Neural crest cell (in vitro differentiated cells): ENCODE measurements at regions not wholly inside any gene's neighbourhood (a gene's known extent, or its start where the extent isn't known, plus 50 kb on each side); places are given as distances from the start of the nearest gene placed in this dataset.

Source experiments
- DNase-seq: peaks from one replicate; pipeline ENCODE4 v3.0.0; 2021; ENCODE audit warnings: low read depth, mixed read lengths, low spot score
- H3K27ac Mint-ChIP-seq: one replicate; pipeline ENCODE4 v1.8.0; 2021; ENCODE audit warnings: mild to moderate bottlenecking, mixed read lengths; ENCODE audit not compliant: unreplicated experiment
- H3K27me3 Mint-ChIP-seq: 2 replicates; pipeline ENCODE4 v1.8.0; 2021; ENCODE audit warnings: low read depth, mild to moderate bottlenecking, mixed read lengths
- H3K36me3 Mint-ChIP-seq: 2 replicates; pipeline ENCODE4 v1.8.0; 2021; ENCODE audit warnings: low read depth, mild to moderate bottlenecking, mixed read lengths
- H3K4me1 Mint-ChIP-seq: 2 replicates; pipeline ENCODE4 v1.8.0; 2021; ENCODE audit warnings: mixed read lengths
- H3K4me3 Mint-ChIP-seq: one replicate; pipeline ENCODE4 v1.8.0; 2021; ENCODE audit warnings: mild to moderate bottlenecking, mixed read lengths
- H3K9me3 Mint-ChIP-seq: 2 replicates; pipeline ENCODE4 v1.8.0; 2021; ENCODE audit warnings: mixed read lengths
- TF ChIP-seq, protein P1 (sequence below): fragments of 200-600 bp; sonication (generic); conservative IDR thresholded peaks from 2 replicates; pipeline ENCODE4 v1.5.0; 2021; ENCODE audit warnings: antibody characterized with exemption, mild to moderate bottlenecking

DNA sequence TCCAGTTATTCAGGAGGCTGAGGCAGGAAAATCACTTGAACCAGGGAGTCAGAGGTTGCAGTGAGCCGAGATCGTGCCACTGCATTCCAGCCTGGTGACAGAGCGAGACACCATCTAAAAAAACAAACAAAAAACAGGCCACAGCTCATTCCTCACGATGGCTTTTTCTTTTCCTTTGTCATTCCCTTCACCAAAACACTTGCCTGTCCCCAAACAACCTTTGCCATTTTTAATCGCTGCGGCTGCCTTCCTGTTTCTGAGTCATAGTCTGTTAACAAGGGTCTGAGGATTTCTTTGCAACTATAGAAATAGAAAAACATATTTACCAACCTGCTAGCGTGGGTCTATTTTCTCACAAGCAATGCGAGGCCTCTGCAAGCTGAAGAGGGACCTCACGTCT lies 123.0 kb upstream of the FSTL4 start:
- Mint-ChIP-seq H3K9me3 (peaks cover 6% of the 10 kb centered on the region), H3K4me1 (peaks cover 4% of the 10 kb centered on the region), H3K36me3 (no peaks in the 10 kb centered on the region), H3K27me3 (no peaks in the 10 kb centered on the region), H3K4me3 (no peak overlapping the region), H3K27ac (no peak overlapping the region)
- TF ChIP-seq, protein P1, sequence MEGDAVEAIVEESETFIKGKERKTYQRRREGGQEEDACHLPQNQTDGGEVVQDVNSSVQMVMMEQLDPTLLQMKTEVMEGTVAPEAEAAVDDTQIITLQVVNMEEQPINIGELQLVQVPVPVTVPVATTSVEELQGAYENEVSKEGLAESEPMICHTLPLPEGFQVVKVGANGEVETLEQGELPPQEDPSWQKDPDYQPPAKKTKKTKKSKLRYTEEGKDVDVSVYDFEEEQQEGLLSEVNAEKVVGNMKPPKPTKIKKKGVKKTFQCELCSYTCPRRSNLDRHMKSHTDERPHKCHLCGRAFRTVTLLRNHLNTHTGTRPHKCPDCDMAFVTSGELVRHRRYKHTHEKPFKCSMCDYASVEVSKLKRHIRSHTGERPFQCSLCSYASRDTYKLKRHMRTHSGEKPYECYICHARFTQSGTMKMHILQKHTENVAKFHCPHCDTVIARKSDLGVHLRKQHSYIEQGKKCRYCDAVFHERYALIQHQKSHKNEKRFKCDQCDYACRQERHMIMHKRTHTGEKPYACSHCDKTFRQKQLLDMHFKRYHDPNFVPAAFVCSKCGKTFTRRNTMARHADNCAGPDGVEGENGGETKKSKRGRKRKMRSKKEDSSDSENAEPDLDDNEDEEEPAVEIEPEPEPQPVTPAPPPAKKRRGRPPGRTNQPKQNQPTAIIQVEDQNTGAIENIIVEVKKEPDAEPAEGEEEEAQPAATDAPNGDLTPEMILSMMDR, result no peak
- DNase-seq, result no peak

DNA sequence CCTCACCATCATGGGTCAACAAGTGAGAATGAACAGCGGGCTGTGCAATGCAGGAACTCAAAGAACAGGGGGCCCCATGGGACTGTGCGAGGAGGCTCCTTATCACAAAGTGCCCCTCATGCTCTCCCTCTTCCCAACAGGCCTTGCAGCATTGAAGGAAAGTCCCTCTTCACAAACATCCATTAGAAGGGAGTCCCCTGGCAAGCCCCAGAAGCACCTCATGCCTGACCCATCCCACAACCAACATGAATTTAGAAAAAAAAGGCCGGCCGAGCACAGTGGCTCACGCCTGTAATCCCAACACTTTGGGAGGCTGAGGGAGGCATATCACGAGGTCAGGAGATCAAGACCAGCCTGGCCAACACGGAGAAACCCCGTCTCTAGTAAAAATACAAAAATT lies 122.6 kb upstream of the FSTL4 start:
- Mint-ChIP-seq H3K27ac (no peak overlapping the region), H3K36me3 (peaks cover 1% of the 10 kb centered on the region), H3K4me1 (peaks cover 4% of the 10 kb centered on the region), H3K9me3 (peaks cover 6% of the 10 kb centered on the region), H3K4me3 (no peak overlapping the region), H3K27me3 (no peaks in the 10 kb centered on the region)
- DNase-seq, result no peak
- TF ChIP-seq, protein P1, result no peak

GRCh38 chr5:133732536-133732935 lies 120.2 kb upstream of the FSTL4 start:
- DNase-seq, result no peak
- H3K9me3 Mint-ChIP-seq, result peaks cover 9% of the 10 kb centered on the region
- peaks cover 4% of the 10 kb centered on the region for H3K4me1 Mint-ChIP-seq
- H3K36me3 Mint-ChIP-seq, result peaks cover 3% of the 10 kb centered on the region
- TF ChIP-seq, protein P1, result no peak
- H3K27me3 Mint-ChIP-seq, result no peaks in the 10 kb centered on the region
- H3K4me3 Mint-ChIP-seq, result no peak overlapping the region
- H3K27ac Mint-ChIP-seq, result no peak overlapping the region

GRCh38 chr5:133731951-133732350 lies 119.6 kb upstream of the FSTL4 start:
- DNase-seq, result no peak
- TF ChIP-seq, protein P1, result no peak
- H3K27ac Mint-ChIP-seq, result no peak overlapping the region
- H3K4me3 Mint-ChIP-seq, result no peak overlapping the region
- H3K27me3 Mint-ChIP-seq, result no peaks in the 10 kb centered on the region
- H3K4me1 Mint-ChIP-seq, result peaks cover 4% of the 10 kb centered on the region
- H3K9me3 Mint-ChIP-seq, result peaks cover 9% of the 10 kb centered on the region
- peaks cover 3% of the 10 kb centered on the region for H3K36me3 Mint-ChIP-seq

DNA sequence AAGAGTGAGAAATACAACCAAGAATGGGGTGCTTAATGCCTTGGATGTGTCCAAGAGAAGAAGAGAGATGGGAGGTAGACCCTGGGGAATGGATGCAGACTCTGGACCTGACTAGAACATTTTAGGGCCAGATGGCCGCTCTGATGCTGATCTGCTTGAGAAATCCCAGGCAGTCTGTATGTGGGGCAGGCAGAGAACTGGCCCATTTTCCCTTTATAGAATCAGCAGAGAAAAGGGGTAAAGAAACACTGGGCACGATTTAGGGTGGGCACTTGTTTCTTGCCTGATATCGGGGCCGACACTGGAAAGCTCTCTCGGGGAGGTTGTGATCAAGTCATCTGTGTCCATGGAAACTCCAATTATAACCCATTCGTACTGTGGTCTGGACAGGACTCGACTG lies 118.5 kb upstream of the FSTL4 start:
- peaks cover 4% of the 10 kb centered on the region for H3K4me1 Mint-ChIP-seq
- H3K36me3 Mint-ChIP-seq, result peaks cover 3% of the 10 kb centered on the region
- DNase-seq, result no peak
- H3K27me3 Mint-ChIP-seq, result no peaks in the 10 kb centered on the region
- TF ChIP-seq, protein P1, result no peak
- no peak overlapping the region for H3K4me3 Mint-ChIP-seq
- H3K9me3 Mint-ChIP-seq, result peaks cover 9% of the 10 kb centered on the region
- no peak overlapping the region for H3K27ac Mint-ChIP-seq

DNA sequence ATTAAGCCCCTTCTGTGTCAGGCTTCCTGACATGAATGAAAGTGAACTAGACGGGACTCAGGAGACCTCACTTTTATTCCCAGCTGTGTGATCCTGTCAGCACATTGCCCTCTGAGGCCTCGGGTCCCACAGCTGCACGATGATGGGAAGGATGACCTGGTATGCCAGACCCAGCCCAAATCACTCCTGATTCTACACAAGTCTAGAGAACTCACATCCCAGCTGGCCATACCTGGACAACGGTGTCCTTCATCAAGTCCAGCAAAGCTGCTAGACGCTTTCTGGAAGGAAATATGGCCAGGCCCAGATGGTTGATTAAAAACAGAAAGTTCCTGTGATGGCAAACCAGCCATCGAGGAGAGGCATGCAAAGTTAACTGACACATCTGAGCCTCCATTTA lies 118.0 kb upstream of the FSTL4 start:
- H3K27me3 Mint-ChIP-seq, result no peaks in the 10 kb centered on the region
- no peak for DNase-seq
- peaks cover 9% of the 10 kb centered on the region for H3K9me3 Mint-ChIP-seq
- H3K4me3 Mint-ChIP-seq, result no peak overlapping the region
- peaks cover under 1% of the 10 kb centered on the region for H3K4me1 Mint-ChIP-seq
- peaks cover 3% of the 10 kb centered on the region for H3K36me3 Mint-ChIP-seq
- TF ChIP-seq, protein P1, result no peak
- no peak overlapping the region for H3K27ac Mint-ChIP-seq
